ENCODE measurements at regions not wholly inside any gene's neighbourhood (a gene's known extent, or its start where the extent isn't known, plus 50 kb on each side); places are given as distances from the start of the nearest gene placed in this dataset.

DNA sequence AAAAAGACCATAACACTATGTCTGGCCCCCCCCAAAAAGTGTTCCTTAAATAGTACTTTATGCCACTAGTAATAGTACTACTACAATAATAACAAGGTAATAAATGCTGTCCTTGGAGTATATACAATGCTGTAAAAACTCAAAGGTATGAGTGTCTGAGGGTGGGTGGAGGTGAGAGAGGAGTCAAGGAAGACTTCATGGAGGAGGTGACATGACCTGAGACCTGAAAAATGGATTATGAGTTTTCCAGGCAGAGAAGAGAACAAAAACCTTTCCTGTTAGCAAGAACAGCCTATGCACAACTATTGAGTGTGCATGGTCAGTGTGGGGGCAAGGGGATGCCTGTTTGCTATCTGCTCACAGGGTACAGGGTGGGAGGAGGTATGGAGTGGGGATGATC, 290.2 kb upstream of the USP24 start:
- DNase-seq (ENCODE audit: extremely low spot score, unreplicated experiment) = no peak
- Mint-ChIP-seq H3K36me3 (no peaks in the 10 kb centered on the region), H3K27ac (no peak overlapping the region), H3K9me3 (no peaks in the 10 kb centered on the region), H3K4me3 (no peak overlapping the region), H3K4me1 (ENCODE audit: unreplicated experiment) (peaks cover 21% of the 10 kb centered on the region), H3K27me3 (peaks cover 11% of the 10 kb centered on the region)
- TF ChIP-seq CTCF (conservative IDR thresholded peaks at IDR 0.05) = no peak

DNA sequence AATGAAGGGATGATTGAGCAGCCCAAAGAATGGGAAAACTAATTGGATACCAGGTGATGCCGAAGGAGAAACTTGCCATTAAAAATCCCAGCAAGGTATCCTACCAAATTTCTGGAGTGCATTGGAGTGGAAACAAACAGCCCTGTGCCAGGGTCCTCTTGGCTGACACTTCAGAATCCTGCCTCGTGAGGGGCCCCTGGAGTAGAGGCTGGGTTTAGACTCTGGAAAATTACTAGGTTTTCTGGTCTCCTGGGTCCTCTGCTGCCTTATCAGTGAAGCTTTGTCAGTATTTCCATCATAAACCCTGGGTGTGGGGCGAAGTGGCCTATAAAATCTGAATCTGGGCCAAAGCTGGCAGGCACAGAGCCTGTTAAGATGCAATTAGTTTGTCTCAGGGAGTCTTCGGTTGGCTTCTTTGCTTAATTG, 289.2 kb upstream of the USP24 start:
- no peaks in the 10 kb centered on the region for H3K9me3 Mint-ChIP-seq
- H3K27me3 Mint-ChIP-seq = peaks cover 11% of the 10 kb centered on the region
- DNase-seq (ENCODE audit: extremely low spot score, unreplicated experiment) = no peak
- H3K36me3 Mint-ChIP-seq = no peaks in the 10 kb centered on the region
- H3K4me1 Mint-ChIP-seq (ENCODE audit: unreplicated experiment) = peaks cover 16% of the 10 kb centered on the region
- no peak for TF ChIP-seq CTCF (conservative IDR thresholded peaks at IDR 0.05)
- no peak overlapping the region for H3K27ac Mint-ChIP-seq
- H3K4me3 Mint-ChIP-seq = no peak overlapping the region

GRCh38 chr1:55503663-55504305, 288.6 kb upstream of the USP24 start:
- Mint-ChIP-seq H3K36me3 (no peaks in the 10 kb centered on the region), H3K4me3 (no peak overlapping the region), H3K4me1 (ENCODE audit: unreplicated experiment) (peaks cover 16% of the 10 kb centered on the region), H3K27ac (no peak overlapping the region), H3K27me3 (peaks cover 11% of the 10 kb centered on the region), H3K9me3 (no peaks in the 10 kb centered on the region)
- no peak for TF ChIP-seq CTCF (conservative IDR thresholded peaks at IDR 0.05)
- DNase-seq (ENCODE audit: extremely low spot score, unreplicated experiment) = no peak

DNA sequence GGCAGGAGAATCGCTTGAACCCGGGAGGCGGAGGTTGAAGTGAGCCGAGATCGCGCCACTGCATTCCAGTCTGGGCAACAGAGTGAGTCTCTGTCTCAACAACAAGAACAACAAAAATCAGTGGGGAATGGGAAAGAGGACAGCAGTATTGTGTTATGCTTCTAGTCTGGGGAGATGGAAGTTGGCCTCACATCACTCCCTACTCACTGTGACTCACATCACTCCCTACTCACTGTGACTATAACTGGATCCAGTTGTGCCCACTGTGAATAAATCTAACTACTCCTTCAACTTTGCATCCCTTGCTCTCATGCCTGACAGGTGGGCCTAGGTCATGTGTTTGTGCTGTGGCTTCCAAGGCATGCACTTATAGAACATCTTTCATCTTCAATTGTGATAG, 285.4 kb upstream of the USP24 start:
- no peak for TF ChIP-seq CTCF (conservative IDR thresholded peaks at IDR 0.05)
- Mint-ChIP-seq H3K27me3 (no peaks in the 10 kb centered on the region), H3K9me3 (no peaks in the 10 kb centered on the region), H3K4me3 (no peak overlapping the region), H3K4me1 (ENCODE audit: unreplicated experiment) (peaks cover 4% of the 10 kb centered on the region), H3K36me3 (no peaks in the 10 kb centered on the region), H3K27ac (no peak overlapping the region)
- DNase-seq (ENCODE audit: extremely low spot score, unreplicated experiment) = no peak

- H3K4me1 Mint-ChIP-seq (ENCODE audit: unreplicated experiment) = peaks cover under 1% of the 10 kb centered on the region
- no peak overlapping the region for H3K4me3 Mint-ChIP-seq
- no peaks in the 10 kb centered on the region for H3K36me3 Mint-ChIP-seq
- no peak for DNase-seq (ENCODE audit: extremely low spot score, unreplicated experiment)
- H3K9me3 Mint-ChIP-seq = peaks cover 6% of the 10 kb centered on the region
- H3K27ac Mint-ChIP-seq = no peak overlapping the region
- H3K27me3 Mint-ChIP-seq = no peaks in the 10 kb centered on the region
- no peak for TF ChIP-seq CTCF (conservative IDR thresholded peaks at IDR 0.05)
Observed at GRCh38 chr1:55490547-55490946, 275.4 kb upstream of the USP24 start.

GRCh38 chr1:55484173-55484572, 269.0 kb upstream of the USP24 start:
- Mint-ChIP-seq H3K4me3 (no peak overlapping the region), H3K36me3 (no peaks in the 10 kb centered on the region), H3K4me1 (ENCODE audit: unreplicated experiment) (peaks cover 23% of the 10 kb centered on the region), H3K27me3 (no peaks in the 10 kb centered on the region), H3K27ac (peak overlapping the region; percentile 69), H3K9me3 (peaks cover 8% of the 10 kb centered on the region)
- TF ChIP-seq CTCF (conservative IDR thresholded peaks at IDR 0.05) = no peak
- DNase-seq (ENCODE audit: extremely low spot score, unreplicated experiment) = no peak
